Large intestine (tissue), 3 donors: ENCODE measurements at regions not wholly inside any gene's neighbourhood (a gene's known extent, or its start where the extent isn't known, plus 50 kb on each side); places are given as distances from the start of the nearest gene placed in this dataset.

ENCODE experiments used
- DNase-seq, 2 donors: peaks; one replicate each; pipeline versions ENCODE4 v3.0.0 to v3.0.0-alpha.2; 2013
- H3K27ac ChIP-seq: one replicate; pipeline ENCODE4 v1.5.1; 2013; ENCODE audit warnings: low read length
- H3K27me3 ChIP-seq: 2 replicates; pipeline ENCODE4 v1.6.1; 2013; ENCODE audit warnings: low read length; ENCODE audit not compliant: control insufficient read depth, insufficient read depth
- H3K36me3 ChIP-seq: 2 replicates; pipeline ENCODE4 v1.6.1; 2013; ENCODE audit warnings: low read length; ENCODE audit not compliant: control insufficient read depth, insufficient read depth
- H3K4me1 ChIP-seq: one replicate; pipeline ENCODE4 v1.6.1; 2013; ENCODE audit warnings: low read length; ENCODE audit not compliant: control insufficient read depth, insufficient read depth
- H3K4me3 ChIP-seq: one replicate; pipeline ENCODE4 v1.5.1; 2013; ENCODE audit warnings: low read length
- H3K9me3 ChIP-seq: one replicate; pipeline ENCODE4 v1.6.1; 2013; ENCODE audit warnings: mild to moderate bottlenecking, low read depth, low read length, moderate library complexity; ENCODE audit not compliant: control insufficient read depth
- WGBS: methylation state at CpG from one replicate; pipeline ENCODE4 v1.1.5; 2013; ENCODE audit warnings: low lambda C conversion rate; ENCODE audit not compliant: insufficient coverage; 5-methylcytosine and 5-hydroxymethylcytosine counted together

DNA sequence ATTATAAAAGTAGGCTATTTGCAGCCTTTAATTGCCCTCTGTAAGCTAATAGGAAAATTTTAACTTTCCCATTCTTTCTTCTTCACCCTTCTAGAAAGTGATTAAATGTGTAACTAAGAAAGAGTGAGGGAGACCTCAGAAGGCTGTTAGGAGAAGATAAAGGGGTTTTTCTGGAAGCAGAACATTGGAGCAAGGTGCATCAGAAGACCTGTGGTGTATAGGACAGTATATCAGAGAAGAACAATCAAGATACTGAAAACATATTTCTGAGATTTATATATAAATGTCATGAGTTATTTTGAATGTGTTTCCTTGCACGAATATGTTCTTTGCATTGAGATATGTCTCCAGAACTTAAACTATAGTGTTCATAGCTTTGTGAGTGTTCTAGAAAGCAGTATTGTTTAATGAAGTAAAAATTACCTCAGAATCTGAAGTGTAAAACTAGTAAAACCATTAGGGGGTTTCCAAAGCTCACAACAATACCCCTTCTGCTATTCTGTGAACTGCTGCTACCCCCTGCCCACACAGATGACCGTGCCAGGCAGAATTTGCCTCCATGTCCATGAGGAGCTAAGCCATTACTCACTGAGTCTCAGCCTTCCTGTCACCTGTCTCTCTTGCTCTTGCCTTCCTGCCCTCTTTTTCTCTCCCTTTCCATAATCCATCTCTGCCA is 537.9 kb downstream of the EPHA4 start:
- WGBS = 100% methylated on average over 1 of the region's 2 CpGs
- no peaks in the 10 kb centered on the region for H3K27me3 ChIP-seq
- no peaks in the 10 kb centered on the region for H3K4me1 ChIP-seq
- no peak overlapping the region for H3K27ac ChIP-seq
- H3K36me3 ChIP-seq = no peaks in the 10 kb centered on the region
- no peak overlapping the region for H3K4me3 ChIP-seq
- no peak for DNase-seq
- no peaks in the 10 kb centered on the region for H3K9me3 ChIP-seq

DNA sequence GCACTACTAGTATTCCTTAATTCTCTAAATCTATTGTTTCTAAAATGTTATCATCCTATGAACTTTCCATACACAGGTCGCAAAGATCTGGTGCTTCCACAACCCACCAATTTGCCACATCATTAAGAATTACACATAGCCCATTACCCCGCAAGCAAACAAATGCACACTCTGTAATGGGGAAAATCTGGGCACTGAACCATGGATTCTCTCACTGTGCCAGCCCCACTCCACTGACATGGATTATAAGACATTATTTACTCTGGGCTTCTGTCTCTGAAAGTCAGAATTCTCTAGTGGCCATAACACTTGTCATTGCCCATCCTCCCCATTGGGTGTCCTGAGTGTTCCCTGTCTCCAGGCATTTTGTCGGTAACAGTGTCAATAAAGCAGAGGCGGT is 537.1 kb downstream of the EPHA4 start:
- no peak overlapping the region for H3K4me3 ChIP-seq

DNA sequence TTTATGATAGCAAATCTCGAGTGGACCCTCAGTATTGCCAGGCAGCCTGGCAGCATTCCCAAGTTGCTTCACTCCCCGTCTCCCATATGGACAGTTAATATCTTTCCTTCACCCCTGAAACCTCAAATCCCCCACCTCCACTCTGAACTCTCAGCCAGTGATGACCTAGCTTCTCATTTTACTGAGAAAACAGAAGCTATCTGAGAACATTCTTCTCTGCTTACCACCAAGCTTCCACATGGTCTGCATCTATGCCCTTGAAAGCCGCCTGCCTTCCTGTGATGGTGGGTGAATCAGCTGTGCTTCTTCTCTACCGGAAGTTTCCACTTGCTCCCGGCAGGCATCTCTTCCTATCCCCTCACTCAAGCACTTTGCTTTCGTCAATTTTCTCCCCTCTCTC is 529.2 kb downstream of the EPHA4 start:
- no peaks in the 10 kb centered on the region for H3K36me3 ChIP-seq
- H3K9me3 ChIP-seq = no peaks in the 10 kb centered on the region
- no peak for DNase-seq
- H3K4me1 ChIP-seq = no peaks in the 10 kb centered on the region
- no peaks in the 10 kb centered on the region for H3K27me3 ChIP-seq
- no peak overlapping the region for H3K27ac ChIP-seq
- WGBS = 100% methylated on average over 2 of the region's 6 CpGs
- no peak overlapping the region for H3K4me3 ChIP-seq

More for the DNA sequence above, 537.1 kb downstream of the EPHA4 start:
- H3K27me3 ChIP-seq = no peaks in the 10 kb centered on the region
- WGBS = no CpG with 5 or more reads among the region's 4 CpGs
- H3K36me3 ChIP-seq = no peaks in the 10 kb centered on the region
- no peaks in the 10 kb centered on the region for H3K9me3 ChIP-seq
- H3K27ac ChIP-seq = no peak overlapping the region
- no peak for DNase-seq
- H3K4me1 ChIP-seq = no peaks in the 10 kb centered on the region

DNA sequence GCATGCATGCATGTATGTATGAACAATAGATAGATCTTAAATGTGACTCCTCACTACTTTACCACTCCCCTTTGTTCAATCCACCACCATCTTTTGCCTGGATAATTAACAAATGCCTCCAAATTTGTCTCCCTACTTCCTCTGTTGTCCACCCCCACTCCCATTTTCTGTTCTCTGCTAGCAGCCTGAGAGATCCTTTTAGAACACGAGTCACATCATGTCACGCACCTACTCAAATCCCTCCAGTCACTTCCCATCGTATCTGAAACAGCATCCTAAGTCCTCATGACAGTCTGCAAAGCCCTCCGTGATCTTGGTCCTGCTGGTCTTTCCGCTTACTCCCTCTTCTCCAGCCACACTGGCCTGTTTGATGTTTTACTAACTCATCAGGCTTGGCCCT is 527.3 kb downstream of the EPHA4 start:
- WGBS = 90% methylated on average over 2 of the region's 5 CpGs
- no peaks in the 10 kb centered on the region for H3K36me3 ChIP-seq
- no peaks in the 10 kb centered on the region for H3K9me3 ChIP-seq
- H3K27ac ChIP-seq = no peak overlapping the region
- H3K4me1 ChIP-seq = no peaks in the 10 kb centered on the region
- no peaks in the 10 kb centered on the region for H3K27me3 ChIP-seq
- no peak overlapping the region for H3K4me3 ChIP-seq
- DNase-seq = no peak

- no peaks in the 10 kb centered on the region for H3K27me3 ChIP-seq
- 60% methylated on average over 1 of the region's 4 CpGs for WGBS
- no peaks in the 10 kb centered on the region for H3K36me3 ChIP-seq
- no peaks in the 10 kb centered on the region for H3K9me3 ChIP-seq
- no peak for DNase-seq
- H3K27ac ChIP-seq = no peak overlapping the region
- no peaks in the 10 kb centered on the region for H3K4me1 ChIP-seq
- H3K4me3 ChIP-seq = no peak overlapping the region
These were observed 521.9 kb downstream of the EPHA4 start for GRCh38 chr2:221050020-221050795.

DNA sequence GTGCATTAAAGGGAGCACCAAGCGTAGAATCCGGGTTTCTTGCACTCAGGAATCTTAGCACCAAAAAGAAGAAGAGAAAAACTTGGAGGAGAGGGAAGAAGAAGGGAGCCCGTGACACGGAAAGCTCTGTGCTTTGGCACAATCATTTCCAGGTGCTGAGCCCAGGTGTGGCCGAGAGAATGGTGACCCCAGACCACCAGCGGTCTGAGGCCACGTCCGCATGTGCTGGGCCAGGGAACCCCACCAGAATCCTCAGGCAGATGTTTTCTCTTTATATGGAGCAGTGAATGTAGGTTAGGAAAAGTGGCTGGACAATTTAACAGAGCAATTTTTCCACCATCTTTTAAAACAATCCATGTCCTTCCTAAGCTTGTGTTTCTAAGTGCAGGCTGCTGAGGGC is 520.9 kb downstream of the EPHA4 start:
- Histone ChIP-seq H3K9me3 (no peaks in the 10 kb centered on the region), H3K4me1 (no peaks in the 10 kb centered on the region), H3K36me3 (no peaks in the 10 kb centered on the region), H3K27ac (no peak overlapping the region), H3K27me3 (no peaks in the 10 kb centered on the region), H3K4me3 (no peak overlapping the region)
- no peak for DNase-seq
- 80% methylated on average over 2 of the region's 8 CpGs for WGBS

GRCh38 chr2:221060376-221060775 is 511.7 kb downstream of the EPHA4 start:
- Histone ChIP-seq H3K27ac (no peak overlapping the region), H3K4me1 (no peaks in the 10 kb centered on the region)

GRCh38 chr2:221063568-221063967 is 508.5 kb downstream of the EPHA4 start:
- no peaks in the 10 kb centered on the region for H3K27me3 ChIP-seq
- WGBS = no CpG with 5 or more reads among the region's 3 CpGs

More at GRCh38 chr2:221060376-221060775, 511.7 kb downstream of the EPHA4 start:
- Histone ChIP-seq H3K27me3 (no peaks in the 10 kb centered on the region), H3K4me3 (no peak overlapping the region), H3K9me3 (no peaks in the 10 kb centered on the region), H3K36me3 (no peaks in the 10 kb centered on the region)
- no peak for DNase-seq

GRCh38 chr2:221064058-221064854 is 507.8 kb downstream of the EPHA4 start:
- H3K4me3 ChIP-seq = no peak overlapping the region
- no peak for DNase-seq
- H3K4me1 ChIP-seq = no peaks in the 10 kb centered on the region
- no CpG with 5 or more reads among the region's 2 CpGs for WGBS
- H3K9me3 ChIP-seq = no peaks in the 10 kb centered on the region
- no peaks in the 10 kb centered on the region for H3K36me3 ChIP-seq
- H3K27me3 ChIP-seq = no peaks in the 10 kb centered on the region
- no peak overlapping the region for H3K27ac ChIP-seq

More at GRCh38 chr2:221063568-221063967, 508.5 kb downstream of the EPHA4 start:
- no peak overlapping the region for H3K4me3 ChIP-seq
- no peaks in the 10 kb centered on the region for H3K4me1 ChIP-seq
- DNase-seq = no peak
- no peaks in the 10 kb centered on the region for H3K36me3 ChIP-seq
- no peak overlapping the region for H3K27ac ChIP-seq
- H3K9me3 ChIP-seq = no peaks in the 10 kb centered on the region

DNA sequence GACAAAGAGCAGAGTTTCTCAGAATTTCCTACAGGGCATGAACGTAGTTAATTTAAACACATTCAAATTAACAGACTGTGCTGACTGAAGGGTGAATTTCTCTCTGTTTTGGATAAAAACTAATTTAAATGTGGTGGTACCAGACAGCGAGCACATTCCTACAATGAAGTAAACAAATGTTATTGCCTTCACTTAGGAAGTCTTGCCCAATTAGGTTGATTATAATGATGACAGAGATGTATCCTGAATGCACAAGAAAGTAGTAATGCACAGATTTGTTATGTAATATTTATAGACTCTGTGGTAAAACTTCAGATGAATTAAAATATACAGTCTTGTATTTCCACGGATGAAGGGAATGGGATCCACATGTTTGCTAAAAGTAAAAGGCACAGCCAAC is 507.2 kb downstream of the EPHA4 start:
- no peaks in the 10 kb centered on the region for H3K27me3 ChIP-seq
- no peaks in the 10 kb centered on the region for H3K4me1 ChIP-seq
- no peaks in the 10 kb centered on the region for H3K36me3 ChIP-seq
- H3K27ac ChIP-seq = no peak overlapping the region
- WGBS = no CpG with 5 or more reads among the region's 3 CpGs
- H3K4me3 ChIP-seq = no peak overlapping the region
- H3K9me3 ChIP-seq = no peaks in the 10 kb centered on the region
- no peak for DNase-seq
